ENCODE measurements at regions not wholly inside any gene's neighbourhood (a gene's known extent, or its start where the extent isn't known, plus 50 kb on each side); places are given as distances from the start of the nearest gene placed in this dataset.
"Not testable (repeated sequence)": the region's sequence is repeated elsewhere in the genome, so short reads cannot be mapped to it uniquely, and the experiment has no call there.

GRCh38 chr2:153420394-153420793, 58.2 kb downstream of the RPRM start:
- Histone ChIP-seq H3K9me3 (ENCODE audit: insufficient read depth, low read depth, low read length) (no peaks in the 10 kb centered on the region), H3K4me1 (ENCODE audit: insufficient read depth, low read length) (no peaks in the 10 kb centered on the region), H3K27me3 (ENCODE audit: insufficient read depth, low read length) (no peaks in the 10 kb centered on the region), H3K9ac (ENCODE audit: low read depth, low read length) (no peak overlapping the region), H3K27ac (ENCODE audit: low read depth, low read length) (no peak overlapping the region), H3K36me3 (ENCODE audit: insufficient read depth, low read length) (no peaks in the 10 kb centered on the region), H3K4me3 (ENCODE audit: low read length) (no peak overlapping the region)
- 96% methylated on average over 1 of the region's 1 CpG for whole genome bisulfite sequencing

- Histone ChIP-seq H3K27ac (ENCODE audit: low read depth, low read length) (no peak overlapping the region), H3K9me3 (ENCODE audit: insufficient read depth, low read depth, low read length) (no peaks in the 10 kb centered on the region), H3K4me1 (ENCODE audit: insufficient read depth, low read length) (no peaks in the 10 kb centered on the region), H3K27me3 (ENCODE audit: insufficient read depth, low read length) (no peaks in the 10 kb centered on the region), H3K36me3 (ENCODE audit: insufficient read depth, low read length) (no peaks in the 10 kb centered on the region), H3K4me3 (ENCODE audit: low read length) (no peak overlapping the region), H3K9ac (ENCODE audit: low read depth, low read length) (no peak overlapping the region)
- 95% methylated on average over 1 of the region's 1 CpG for WGBS
Observed at GRCh38 chr2:153417077-153417476, 61.5 kb downstream of the RPRM start.

GRCh38 chr2:153416071-153416470, 62.5 kb downstream of the RPRM start:
- no peaks in the 10 kb centered on the region for H3K9me3 ChIP-seq (ENCODE audit: insufficient read depth, low read depth, low read length)
- H3K27me3 ChIP-seq (ENCODE audit: insufficient read depth, low read length): no peaks in the 10 kb centered on the region
- 97% methylated on average over 1 of the region's 1 CpG for WGBS
- no peak overlapping the region for H3K27ac ChIP-seq (ENCODE audit: low read depth, low read length)
- H3K4me1 ChIP-seq (ENCODE audit: insufficient read depth, low read length): peaks cover 4% of the 10 kb centered on the region; the same call in 1 of the 2 replicates
- no peaks in the 10 kb centered on the region for H3K36me3 ChIP-seq (ENCODE audit: insufficient read depth, low read length)
- no peak overlapping the region for H3K9ac ChIP-seq (ENCODE audit: low read depth, low read length)
- no peak overlapping the region for H3K4me3 ChIP-seq (ENCODE audit: low read length)

- H3K36me3 ChIP-seq (ENCODE audit: insufficient read depth, low read length): no peaks in the 10 kb centered on the region
- no peak overlapping the region for H3K9ac ChIP-seq (ENCODE audit: low read depth, low read length)
- H3K27me3 ChIP-seq (ENCODE audit: insufficient read depth, low read length): no peaks in the 10 kb centered on the region
- 93% methylated on average over 3 of the region's 3 CpGs for whole genome bisulfite sequencing
- H3K4me3 ChIP-seq (ENCODE audit: low read length): no peak overlapping the region
- H3K27ac ChIP-seq (ENCODE audit: low read depth, low read length): no peak overlapping the region
- no peaks in the 10 kb centered on the region for H3K9me3 ChIP-seq (ENCODE audit: insufficient read depth, low read depth, low read length)
- peaks cover 50% of the 10 kb centered on the region for H3K4me1 ChIP-seq (ENCODE audit: insufficient read depth, low read length)
Observed at GRCh38 chr2:153408710-153409385, 69.7 kb downstream of the RPRM start.

- Histone ChIP-seq H3K27me3 (ENCODE audit: insufficient read depth, low read length) (no peaks in the 10 kb centered on the region), H3K4me1 (ENCODE audit: insufficient read depth, low read length) (peaks cover 46% of the 10 kb centered on the region), H3K9me3 (ENCODE audit: insufficient read depth, low read depth, low read length) (no peaks in the 10 kb centered on the region), H3K4me3 (ENCODE audit: low read length) (peak overlapping the region; percentile 67), H3K27ac (ENCODE audit: low read depth, low read length) (no peak overlapping the region; the same call in 1 of the 2 replicates), H3K36me3 (ENCODE audit: insufficient read depth, low read length) (no peaks in the 10 kb centered on the region), H3K9ac (ENCODE audit: low read depth, low read length) (no peak overlapping the region)
- WGBS: 100% methylated on average over 1 of the region's 1 CpG
Observed at GRCh38 chr2:153405196-153405595, 73.4 kb downstream of the RPRM start.

DNA sequence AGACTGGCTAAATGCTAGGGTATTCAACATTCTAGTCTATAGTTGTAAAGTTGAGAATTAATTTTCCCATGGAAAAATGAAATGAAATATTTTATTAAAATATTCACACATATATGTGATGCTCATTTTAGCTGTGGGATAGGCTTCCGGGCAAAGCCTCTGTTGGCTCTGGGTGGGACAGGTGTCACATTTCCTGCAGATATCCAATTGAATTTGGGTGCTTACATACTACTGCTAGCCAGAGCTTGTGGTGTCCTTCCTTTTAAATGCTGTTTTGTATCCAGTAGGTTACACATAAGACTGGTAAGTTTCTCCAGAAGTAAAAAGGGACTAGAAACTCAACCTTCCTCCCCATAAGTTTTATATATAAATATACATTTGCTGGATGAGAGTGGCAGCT, 73.8 kb downstream of the RPRM start:
- Histone ChIP-seq H3K27ac (ENCODE audit: low read depth, low read length) (no peak overlapping the region; the same call in 1 of the 2 replicates), H3K27me3 (ENCODE audit: insufficient read depth, low read length) (no peaks in the 10 kb centered on the region), H3K9ac (ENCODE audit: low read depth, low read length) (0 out of 2 replicates have a peak overlapping the region, but pooled peaks have one; percentile 81), H3K4me1 (ENCODE audit: insufficient read depth, low read length) (peaks cover 44% of the 10 kb centered on the region), H3K9me3 (ENCODE audit: insufficient read depth, low read depth, low read length) (no peaks in the 10 kb centered on the region), H3K36me3 (ENCODE audit: insufficient read depth, low read length) (no peaks in the 10 kb centered on the region), H3K4me3 (ENCODE audit: low read length) (peak overlapping the region; percentile 67)
- 41% methylated on average over 1 of the region's 1 CpG for WGBS

- Histone ChIP-seq H3K4me1 (ENCODE audit: insufficient read depth, low read length) (peaks cover 39% of the 10 kb centered on the region), H3K9ac (ENCODE audit: low read depth, low read length) (peak overlapping the region; percentile 81), H3K36me3 (ENCODE audit: insufficient read depth, low read length) (no peaks in the 10 kb centered on the region), H3K27ac (ENCODE audit: low read depth, low read length) (peak overlapping the region; percentile 23), H3K9me3 (ENCODE audit: insufficient read depth, low read depth, low read length) (no peaks in the 10 kb centered on the region), H3K4me3 (ENCODE audit: low read length) (peak overlapping the region; percentile 67), H3K27me3 (ENCODE audit: insufficient read depth, low read length) (no peaks in the 10 kb centered on the region)
- WGBS: 31% methylated on average over 2 of the region's 2 CpGs
Observed at GRCh38 chr2:153403940-153404339, 74.6 kb downstream of the RPRM start.

GRCh38 chr2:153403352-153403751, 75.2 kb downstream of the RPRM start:
- not testable (repeated sequence) for H3K27me3 ChIP-seq (ENCODE audit: insufficient read depth, low read length); H3K36me3 ChIP-seq (ENCODE audit: insufficient read depth, low read length); H3K9me3 ChIP-seq (ENCODE audit: insufficient read depth, low read depth, low read length)
- Histone ChIP-seq H3K4me3 (ENCODE audit: low read length) (peak overlapping the region; percentile 67), H3K27ac (ENCODE audit: low read depth, low read length) (peak overlapping the region; percentile 23; the same call in 1 of the 2 replicates), H3K9ac (ENCODE audit: low read depth, low read length) (peak overlapping the region; percentile 81), H3K4me1 (ENCODE audit: insufficient read depth, low read length) (peaks cover 33% of the 10 kb centered on the region)
- 12% methylated on average over 13 of the region's 14 CpGs for WGBS

DNA sequence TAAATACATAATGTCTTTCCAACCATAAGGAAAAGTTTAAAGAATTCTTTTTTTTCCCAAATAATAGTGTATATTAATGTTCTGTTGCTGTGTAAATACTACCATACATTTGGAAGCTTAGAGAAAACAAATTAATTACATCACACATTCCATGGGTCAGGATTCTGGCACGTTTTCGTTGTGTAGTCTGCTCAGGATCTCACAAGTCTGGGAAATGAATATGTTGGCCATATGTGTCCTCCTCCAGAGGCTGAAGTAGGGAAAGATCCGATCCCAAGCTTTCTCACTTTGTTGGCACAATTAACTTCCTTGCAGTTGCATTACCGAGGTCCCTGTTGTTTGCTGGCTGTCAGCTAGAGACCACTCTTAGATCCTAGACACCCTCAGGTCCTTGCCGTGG, 83.9 kb downstream of the RPRM start:
- Histone ChIP-seq H3K9me3 (ENCODE audit: insufficient read depth, low read depth, low read length) (peaks cover 4% of the 10 kb centered on the region; the same call in 1 of the 2 replicates), H3K9ac (ENCODE audit: low read depth, low read length) (no peak overlapping the region), H3K36me3 (ENCODE audit: insufficient read depth, low read length) (no peaks in the 10 kb centered on the region), H3K27ac (ENCODE audit: low read depth, low read length) (no peak overlapping the region), H3K27me3 (ENCODE audit: insufficient read depth, low read length) (no peaks in the 10 kb centered on the region), H3K4me1 (ENCODE audit: insufficient read depth, low read length) (no peaks in the 10 kb centered on the region), H3K4me3 (ENCODE audit: low read length) (no peak overlapping the region)
- WGBS: 93% methylated on average over 5 of the region's 5 CpGs

DNA sequence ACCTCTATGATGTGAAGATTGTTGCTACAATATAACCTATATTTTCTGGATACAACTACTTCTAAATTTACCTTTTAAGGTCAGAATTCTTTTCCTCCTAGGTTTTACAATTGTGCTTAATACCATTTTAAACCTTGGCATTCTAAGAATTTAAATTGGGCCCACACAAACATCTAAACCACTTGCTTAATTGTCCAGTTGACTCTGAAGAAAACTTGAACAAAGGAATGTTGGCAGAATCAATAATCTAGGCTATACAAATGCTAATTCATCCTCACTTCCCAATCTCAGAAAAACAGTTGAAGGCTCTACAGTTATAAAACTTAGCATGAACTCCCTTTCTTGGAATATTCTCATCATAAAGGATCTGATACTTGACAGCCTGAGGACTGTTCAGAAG, 84.3 kb downstream of the RPRM start:
- Histone ChIP-seq H3K36me3 (ENCODE audit: insufficient read depth, low read length) (no peaks in the 10 kb centered on the region), H3K9ac (ENCODE audit: low read depth, low read length) (no peak overlapping the region), H3K4me1 (ENCODE audit: insufficient read depth, low read length) (peaks cover 3% of the 10 kb centered on the region), H3K27ac (ENCODE audit: low read depth, low read length) (no peak overlapping the region), H3K4me3 (ENCODE audit: low read length) (no peak overlapping the region), H3K9me3 (ENCODE audit: insufficient read depth, low read depth, low read length) (peaks cover 4% of the 10 kb centered on the region; the same call in 1 of the 2 replicates), H3K27me3 (ENCODE audit: insufficient read depth, low read length) (no peaks in the 10 kb centered on the region)

- H3K9me3 ChIP-seq (ENCODE audit: insufficient read depth, low read depth, low read length): peaks cover 4% of the 10 kb centered on the region; the same call in 1 of the 2 replicates
Observed at GRCh38 chr2:153393518-153393917, 85.0 kb downstream of the RPRM start.

DNA sequence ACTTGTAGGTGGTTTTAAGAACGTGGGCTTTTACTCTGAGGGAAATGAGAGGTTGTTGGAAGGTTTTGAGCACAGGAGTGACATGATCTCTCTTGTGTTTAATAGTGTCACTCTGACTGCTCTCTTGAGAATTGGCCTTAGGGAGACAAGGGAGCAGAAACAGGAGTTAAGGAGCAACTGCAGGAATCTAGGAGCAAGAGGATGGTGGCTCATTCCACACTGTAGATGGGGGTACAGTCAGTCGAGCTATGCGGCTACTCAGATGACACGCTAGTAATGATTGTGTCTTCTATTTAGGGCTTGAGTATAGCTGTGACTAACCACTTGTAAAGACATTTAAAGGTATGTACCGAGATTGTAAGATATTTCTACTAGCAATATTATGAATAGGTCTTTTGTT, 87.4 kb downstream of the RPRM start:
- 82% methylated on average over 5 of the region's 5 CpGs for WGBS
- H3K27me3 ChIP-seq (ENCODE audit: insufficient read depth, low read length): no peaks in the 10 kb centered on the region
- H3K36me3 ChIP-seq (ENCODE audit: insufficient read depth, low read length): no peaks in the 10 kb centered on the region
- no peak overlapping the region for H3K4me3 ChIP-seq (ENCODE audit: low read length)
- peaks cover 4% of the 10 kb centered on the region; the same call in 1 of the 2 replicates for H3K9me3 ChIP-seq (ENCODE audit: insufficient read depth, low read depth, low read length)
- no peak overlapping the region for H3K27ac ChIP-seq (ENCODE audit: low read depth, low read length)
- H3K9ac ChIP-seq (ENCODE audit: low read depth, low read length): no peak overlapping the region
- H3K4me1 ChIP-seq (ENCODE audit: insufficient read depth, low read length): peaks cover 22% of the 10 kb centered on the region

More at GRCh38 chr2:153393518-153393917, 85.0 kb downstream of the RPRM start:
- no peaks in the 10 kb centered on the region for H3K27me3 ChIP-seq (ENCODE audit: insufficient read depth, low read length)
- no peak overlapping the region for H3K27ac ChIP-seq (ENCODE audit: low read depth, low read length)
- H3K4me1 ChIP-seq (ENCODE audit: insufficient read depth, low read length): peaks cover 11% of the 10 kb centered on the region
- H3K36me3 ChIP-seq (ENCODE audit: insufficient read depth, low read length): no peaks in the 10 kb centered on the region
- no peak overlapping the region for H3K4me3 ChIP-seq (ENCODE audit: low read length)
- no peak overlapping the region for H3K9ac ChIP-seq (ENCODE audit: low read depth, low read length)
- WGBS: 93% methylated on average over 3 of the region's 3 CpGs

Data from HUES64 (cell line).